ENCODE measurements at regions not wholly inside any gene's neighbourhood (a gene's known extent, or its start where the extent isn't known, plus 50 kb on each side); places are given as distances from the start of the nearest gene placed in this dataset.
"Not testable (repeated sequence)": the region's sequence is repeated elsewhere in the genome, so short reads cannot be mapped to it uniquely, and the experiment has no call there.

GRCh38 chr2:111671426-111672150 lies 212.4 kb downstream of the ANAPC1 start:
- H2AFZ ChIP-seq (replicated peaks): no peak overlapping the region
- no peaks in the 10 kb centered on the region for H3K36me3 Mint-ChIP-seq
- no peaks in the 10 kb centered on the region for H3K4me1 ChIP-seq
- no peaks in the 10 kb centered on the region for H3F3A ChIP-seq (ENCODE audit: low read depth)
- TF ChIP-seq EZH2 (IDR thresholded peaks at IDR 0.05): no peak
- no peak for TF ChIP-seq EZH2phosphoT487 (IDR thresholded peaks at IDR 0.05)
- no peak for TF ChIP-seq CTCF (IDR thresholded peaks at IDR 0.05)
- H3K4me3 ChIP-seq: no peak overlapping the region
- H3K27me3 ChIP-seq: no peaks in the 10 kb centered on the region
- no peaks in the 10 kb centered on the region for H4K20me1 ChIP-seq (ENCODE audit: low read depth)
- H3K4me3 Mint-ChIP-seq: no peak overlapping the region
- H3K27me3 Mint-ChIP-seq (ENCODE audit: insufficient read depth, low read depth): no peaks in the 10 kb centered on the region
- H3K4me1 Mint-ChIP-seq: peaks cover 26% of the 10 kb centered on the region
- peak overlapping the region; percentile 24 for H3K27ac Mint-ChIP-seq
- no peak for DNase-seq (ENCODE audit: low spot score)
- H3K9ac ChIP-seq: no peak overlapping the region
- H3K79me2 ChIP-seq (ENCODE audit: low read depth): no peaks in the 10 kb centered on the region
- no peaks in the 10 kb centered on the region for H3K9me3 ChIP-seq (ENCODE audit: low read depth)
- no peak overlapping the region for H3K4me2 ChIP-seq
- peaks cover 17% of the 10 kb centered on the region for H3K9me3 Mint-ChIP-seq
- no peaks in the 10 kb centered on the region for H3K36me3 ChIP-seq
- H3K27ac ChIP-seq: no peak overlapping the region

GRCh38 chr2:111672641-111673040 lies 211.4 kb downstream of the ANAPC1 start:
- not testable (repeated sequence) for H3K9ac ChIP-seq; H3F3A ChIP-seq (ENCODE audit: low read depth); H3K27me3 ChIP-seq; H3K9me3 ChIP-seq (ENCODE audit: low read depth); H3K36me3 ChIP-seq; H3K36me3 Mint-ChIP-seq; H3K79me2 ChIP-seq (ENCODE audit: low read depth); H3K27me3 Mint-ChIP-seq (ENCODE audit: insufficient read depth, low read depth); H3K4me3 Mint-ChIP-seq; H3K27ac ChIP-seq; H3K4me1 ChIP-seq; DNase-seq (ENCODE audit: low spot score); H2AFZ ChIP-seq (replicated peaks); H4K20me1 ChIP-seq (ENCODE audit: low read depth); H3K4me2 ChIP-seq; H3K4me3 ChIP-seq
- Mint-ChIP-seq H3K4me1 (peaks cover 29% of the 10 kb centered on the region), H3K9me3 (peaks cover 15% of the 10 kb centered on the region), H3K27ac (peak overlapping the region; percentile 29)

GRCh38 chr2:111673526-111673925 lies 210.5 kb downstream of the ANAPC1 start:
- no peak overlapping the region for H3K4me3 Mint-ChIP-seq
- H3K79me2 ChIP-seq (ENCODE audit: low read depth): no peaks in the 10 kb centered on the region

More at GRCh38 chr2:111673526-111673925, 210.5 kb downstream of the ANAPC1 start:
- Mint-ChIP-seq H3K36me3 (no peaks in the 10 kb centered on the region), H3K9me3 (peaks cover 8% of the 10 kb centered on the region), H3K27me3 (ENCODE audit: insufficient read depth, low read depth) (no peaks in the 10 kb centered on the region), H3K4me1 (peaks cover 37% of the 10 kb centered on the region), H3K27ac (peak overlapping the region; percentile 83)
- Histone ChIP-seq H3K36me3 (no peaks in the 10 kb centered on the region), H4K20me1 (ENCODE audit: low read depth) (no peaks in the 10 kb centered on the region), H3K4me2 (no peak overlapping the region), H2AFZ (replicated peaks) (no peak overlapping the region), H3K4me3 (no peak overlapping the region), H3K27ac (no peak overlapping the region), H3K9me3 (ENCODE audit: low read depth) (no peaks in the 10 kb centered on the region), H3K9ac (no peak overlapping the region), H3F3A (ENCODE audit: low read depth) (no peaks in the 10 kb centered on the region), H3K27me3 (no peaks in the 10 kb centered on the region), H3K4me1 (peaks cover 5% of the 10 kb centered on the region)
- no peak for DNase-seq (ENCODE audit: low spot score)
- no peak for TF ChIP-seq CTCF (IDR thresholded peaks at IDR 0.05)
- no peak for TF ChIP-seq EZH2 (IDR thresholded peaks at IDR 0.05)

Measured in neural progenitor cell (in vitro differentiated cells).